ENCODE measurements at regions not wholly inside any gene's neighbourhood (a gene's known extent, or its start where the extent isn't known, plus 50 kb on each side); places are given as distances from the start of the nearest gene placed in this dataset.

GRCh38 chr10:125473143-125473793 is 209.7 kb downstream of the TEX36 start:
- TF ChIP-seq, protein P1, sequence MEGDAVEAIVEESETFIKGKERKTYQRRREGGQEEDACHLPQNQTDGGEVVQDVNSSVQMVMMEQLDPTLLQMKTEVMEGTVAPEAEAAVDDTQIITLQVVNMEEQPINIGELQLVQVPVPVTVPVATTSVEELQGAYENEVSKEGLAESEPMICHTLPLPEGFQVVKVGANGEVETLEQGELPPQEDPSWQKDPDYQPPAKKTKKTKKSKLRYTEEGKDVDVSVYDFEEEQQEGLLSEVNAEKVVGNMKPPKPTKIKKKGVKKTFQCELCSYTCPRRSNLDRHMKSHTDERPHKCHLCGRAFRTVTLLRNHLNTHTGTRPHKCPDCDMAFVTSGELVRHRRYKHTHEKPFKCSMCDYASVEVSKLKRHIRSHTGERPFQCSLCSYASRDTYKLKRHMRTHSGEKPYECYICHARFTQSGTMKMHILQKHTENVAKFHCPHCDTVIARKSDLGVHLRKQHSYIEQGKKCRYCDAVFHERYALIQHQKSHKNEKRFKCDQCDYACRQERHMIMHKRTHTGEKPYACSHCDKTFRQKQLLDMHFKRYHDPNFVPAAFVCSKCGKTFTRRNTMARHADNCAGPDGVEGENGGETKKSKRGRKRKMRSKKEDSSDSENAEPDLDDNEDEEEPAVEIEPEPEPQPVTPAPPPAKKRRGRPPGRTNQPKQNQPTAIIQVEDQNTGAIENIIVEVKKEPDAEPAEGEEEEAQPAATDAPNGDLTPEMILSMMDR (IDR thresholded peaks at IDR 0.05; ENCODE audit: unreplicated experiment), result no peak
- no peak overlapping the region for H3K4me3 Mint-ChIP-seq
- no peaks in the 10 kb centered on the region for H3K9me3 Mint-ChIP-seq
- H3K27ac Mint-ChIP-seq, result no peak overlapping the region
- H3K27me3 Mint-ChIP-seq (ENCODE audit: low read depth), result peaks cover 7% of the 10 kb centered on the region
- DNase-seq (ENCODE audit: low spot score in 2 of 2, unreplicated experiment in 2 of 2), result no peak
- H3K4me1 Mint-ChIP-seq, result peaks cover 23% of the 10 kb centered on the region
- no peaks in the 10 kb centered on the region for H3K36me3 Mint-ChIP-seq

DNA sequence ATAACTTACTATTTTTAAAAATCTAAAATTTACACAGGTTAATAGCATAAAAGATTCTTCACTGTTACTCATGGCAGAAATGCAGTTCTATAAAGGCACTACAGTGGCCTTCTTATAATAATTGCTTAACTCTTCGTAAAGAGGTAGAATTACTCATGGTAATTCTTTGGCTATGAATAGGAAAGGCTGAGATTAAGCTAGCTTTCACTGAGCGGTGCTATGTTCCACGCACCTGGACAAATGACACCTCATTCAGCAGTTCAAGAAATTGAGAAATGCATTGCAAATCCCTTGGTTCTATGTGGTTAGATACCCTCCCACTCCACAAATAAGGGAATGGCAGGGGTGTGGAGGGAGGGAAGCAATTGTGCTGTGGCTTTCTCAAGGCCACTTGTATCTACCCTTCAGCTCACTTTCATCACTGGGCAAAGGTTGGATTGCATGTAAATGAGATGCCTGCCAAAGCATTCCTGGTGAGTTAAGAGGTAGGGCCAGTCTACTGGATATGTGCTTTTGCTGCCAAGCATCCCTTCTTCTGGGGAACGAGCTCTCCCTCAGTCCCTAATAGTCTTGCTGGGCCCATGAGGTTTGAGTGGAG is 210.9 kb downstream of the TEX36 start:
- DNase-seq (ENCODE audit: low spot score in 2 of 2, unreplicated experiment in 2 of 2), result no peak
- no peaks in the 10 kb centered on the region for H3K9me3 Mint-ChIP-seq
- H3K4me1 Mint-ChIP-seq, result peaks cover 23% of the 10 kb centered on the region
- H3K27me3 Mint-ChIP-seq (ENCODE audit: low read depth), result peaks cover 17% of the 10 kb centered on the region
- TF ChIP-seq, protein P1 (IDR thresholded peaks at IDR 0.05; ENCODE audit: unreplicated experiment), result no peak
- H3K4me3 Mint-ChIP-seq, result no peak overlapping the region
- no peak overlapping the region for H3K27ac Mint-ChIP-seq
- no peaks in the 10 kb centered on the region for H3K36me3 Mint-ChIP-seq

GRCh38 chr10:125468278-125468677 is 214.7 kb downstream of the TEX36 start:
- Mint-ChIP-seq H3K27me3 (ENCODE audit: low read depth) (peaks cover 22% of the 10 kb centered on the region), H3K4me3 (no peak overlapping the region), H3K4me1 (peaks cover 13% of the 10 kb centered on the region), H3K9me3 (no peaks in the 10 kb centered on the region), H3K36me3 (no peaks in the 10 kb centered on the region), H3K27ac (no peak overlapping the region)
- TF ChIP-seq, protein P1 (IDR thresholded peaks at IDR 0.05; ENCODE audit: unreplicated experiment), result no peak
- DNase-seq (ENCODE audit: low spot score in 2 of 2, unreplicated experiment in 2 of 2), result no peak

- Mint-ChIP-seq H3K27ac (no peak overlapping the region), H3K27me3 (ENCODE audit: low read depth) (peaks cover 22% of the 10 kb centered on the region), H3K4me3 (no peak overlapping the region), H3K4me1 (peaks cover 9% of the 10 kb centered on the region), H3K36me3 (no peaks in the 10 kb centered on the region), H3K9me3 (no peaks in the 10 kb centered on the region)
- TF ChIP-seq, protein P1 (IDR thresholded peaks at IDR 0.05; ENCODE audit: unreplicated experiment), result no peak
- no peak for DNase-seq (ENCODE audit: low spot score in 2 of 2, unreplicated experiment in 2 of 2)
Observed at GRCh38 chr10:125466685-125467084, 216.3 kb downstream of the TEX36 start.

- Mint-ChIP-seq H3K27me3 (ENCODE audit: low read depth) (peaks cover 12% of the 10 kb centered on the region), H3K36me3 (no peaks in the 10 kb centered on the region), H3K4me1 (peaks cover 16% of the 10 kb centered on the region), H3K9me3 (no peaks in the 10 kb centered on the region), H3K4me3 (no peak overlapping the region), H3K27ac (no peak overlapping the region)
- DNase-seq (ENCODE audit: low spot score in 2 of 2, unreplicated experiment in 2 of 2), result no peak
- TF ChIP-seq, protein P1 (IDR thresholded peaks at IDR 0.05; ENCODE audit: unreplicated experiment), result no peak
Observed at GRCh38 chr10:125462845-125463244, 220.1 kb downstream of the TEX36 start.

Measured in mesothelial cell of epicardium (in vitro differentiated cells).